Inflammatory macrophage (primary cell): ENCODE measurements at regions not wholly inside any gene's neighbourhood (a gene's known extent, or its start where the extent isn't known, plus 50 kb on each side); places are given as distances from the start of the nearest gene placed in this dataset.
A peak's percentile ranks its signal among the peaks of the same experiment; 100 is the strongest.

Experiments used
- DNase-seq, 2 donors: peaks; one replicate each; pipeline ENCODE4 v3.0.0-alpha.2; 2020 to 2022

DNA sequence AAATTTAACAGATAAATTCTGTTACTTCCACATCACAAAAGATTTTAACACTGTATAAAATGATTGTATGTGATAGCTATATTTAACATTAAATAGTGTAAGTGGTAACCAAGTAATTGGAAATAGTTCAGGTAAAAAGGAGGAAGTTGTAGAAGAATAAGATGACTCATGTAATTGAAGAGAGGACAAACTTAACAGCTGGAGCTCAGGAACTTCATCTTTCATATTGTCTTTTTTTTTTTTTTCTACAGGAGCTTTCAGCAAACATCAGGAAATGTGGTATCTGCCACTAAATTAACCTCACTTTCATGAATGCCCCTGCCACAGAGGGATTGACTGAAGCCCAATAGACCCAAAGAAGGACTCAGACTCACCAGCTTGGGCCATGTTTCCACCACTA, 188.4 kb upstream of the VEGFC start:
- DNase-seq = no peak

- DNase-seq = peak; percentile 48 to 71
Observed at GRCh38 chr4:176981551-176981950, 188.8 kb upstream of the VEGFC start.

GRCh38 chr4:176988226-176988625, 195.5 kb upstream of the VEGFC start:
- no peak for DNase-seq

DNA sequence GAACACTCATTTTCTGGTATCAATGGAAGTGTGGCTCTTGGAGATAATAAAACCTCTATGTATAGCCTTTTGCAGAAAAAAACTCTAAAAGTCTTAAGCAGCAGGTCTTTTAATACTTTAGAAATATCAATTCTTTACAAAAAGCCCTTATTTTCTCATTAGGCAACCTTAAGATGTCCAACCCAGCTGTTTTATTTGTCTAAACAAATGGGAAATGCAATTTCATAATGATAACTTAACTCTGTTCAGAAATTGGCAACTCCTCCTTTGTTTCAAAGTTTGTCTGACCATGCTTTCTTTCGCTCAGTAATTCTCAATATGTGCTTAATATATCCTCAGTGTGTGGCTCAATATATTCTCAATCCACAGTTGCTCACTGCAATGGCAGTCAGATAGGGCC, 196.5 kb upstream of the VEGFC start:
- no peak for DNase-seq

DNA sequence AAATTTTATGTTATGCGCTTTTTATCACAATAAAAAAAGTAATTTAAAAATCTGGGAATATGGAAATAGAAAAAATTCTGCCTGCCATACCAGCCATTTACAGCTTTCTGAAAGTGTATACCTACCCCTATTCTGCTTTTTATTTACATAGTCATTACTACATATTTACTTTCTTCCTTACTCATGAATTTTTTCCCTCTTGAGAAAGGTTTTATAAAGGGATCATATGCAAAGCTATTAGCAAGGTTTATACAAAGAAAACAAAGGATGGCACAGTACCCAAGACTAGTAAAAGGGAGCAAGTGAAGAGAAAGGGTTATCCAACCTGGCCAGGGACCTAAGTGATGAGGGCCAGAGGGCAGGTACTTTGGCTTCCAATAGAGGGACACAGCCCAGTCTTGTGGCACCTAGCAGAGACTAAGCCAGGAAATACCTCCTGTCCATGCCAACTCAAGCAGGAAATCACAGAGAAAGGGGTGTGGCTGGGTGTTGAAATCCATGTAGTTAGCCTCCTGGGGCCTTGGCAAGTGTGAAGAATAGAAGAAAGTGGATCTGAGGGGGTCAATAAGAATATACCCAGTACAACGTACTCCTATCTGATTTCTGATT, 207.3 kb upstream of the VEGFC start:
- no peak for DNase-seq

- DNase-seq = no peak
Observed at GRCh38 chr4:177001271-177002175, 208.8 kb upstream of the VEGFC start.

- DNase-seq = peak; percentile 53 to 69
Observed at GRCh38 chr4:177005674-177006230, 213.0 kb upstream of the VEGFC start.

GRCh38 chr4:177006331-177006730, 213.6 kb upstream of the VEGFC start:
- DNase-seq = no peak

GRCh38 chr4:177008071-177008835, 215.5 kb upstream of the VEGFC start:
- no peak for DNase-seq

DNA sequence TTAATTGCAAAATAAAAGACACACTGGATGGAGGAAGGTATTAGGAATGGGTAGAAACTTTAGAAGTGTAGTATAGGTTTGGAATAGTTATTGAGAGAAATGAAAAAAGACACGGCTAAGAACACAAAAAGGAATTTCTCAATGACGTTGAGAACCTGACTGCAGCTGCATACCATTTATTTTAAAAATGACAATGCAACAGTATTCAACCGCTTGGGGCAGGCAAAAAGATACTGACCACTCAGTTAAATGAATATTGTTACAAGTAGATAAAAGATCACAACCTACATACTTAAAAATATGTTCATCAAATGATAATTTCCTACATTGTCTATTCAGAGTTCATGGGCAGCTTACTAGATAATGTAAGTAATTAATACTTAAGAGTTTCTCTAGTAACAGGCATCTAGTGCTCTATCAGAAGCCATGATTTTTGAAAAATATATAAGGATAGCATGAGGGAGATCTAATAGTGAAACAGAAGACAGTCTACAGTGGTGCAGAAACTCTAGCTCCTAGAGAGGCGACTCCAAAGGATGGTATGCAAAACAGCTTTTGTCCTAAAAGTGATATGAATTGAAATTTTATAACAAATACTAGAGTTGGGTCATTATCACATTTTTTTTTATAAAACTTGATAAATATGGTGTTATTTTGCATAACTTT, 216.2 kb upstream of the VEGFC start:
- DNase-seq = no peak

DNA sequence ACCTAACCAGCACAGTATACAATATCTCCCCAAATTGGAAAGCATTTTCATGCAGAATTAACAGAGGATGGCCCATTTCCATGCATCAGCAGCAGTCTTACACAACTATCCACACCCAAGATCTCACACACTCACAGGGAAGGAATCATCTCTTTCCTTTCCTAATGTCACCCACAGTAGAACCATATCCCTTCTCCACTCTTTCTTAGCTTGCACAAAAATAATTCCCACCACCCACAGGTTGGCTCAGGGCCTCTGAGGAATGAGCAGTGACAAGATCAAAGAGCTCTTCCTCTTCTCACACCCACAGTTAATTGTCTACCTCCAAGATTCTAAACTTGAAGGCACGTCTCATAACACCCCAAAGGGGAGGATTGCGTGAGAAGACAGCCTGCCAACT, 217.7 kb upstream of the VEGFC start:
- DNase-seq = no peak

DNA sequence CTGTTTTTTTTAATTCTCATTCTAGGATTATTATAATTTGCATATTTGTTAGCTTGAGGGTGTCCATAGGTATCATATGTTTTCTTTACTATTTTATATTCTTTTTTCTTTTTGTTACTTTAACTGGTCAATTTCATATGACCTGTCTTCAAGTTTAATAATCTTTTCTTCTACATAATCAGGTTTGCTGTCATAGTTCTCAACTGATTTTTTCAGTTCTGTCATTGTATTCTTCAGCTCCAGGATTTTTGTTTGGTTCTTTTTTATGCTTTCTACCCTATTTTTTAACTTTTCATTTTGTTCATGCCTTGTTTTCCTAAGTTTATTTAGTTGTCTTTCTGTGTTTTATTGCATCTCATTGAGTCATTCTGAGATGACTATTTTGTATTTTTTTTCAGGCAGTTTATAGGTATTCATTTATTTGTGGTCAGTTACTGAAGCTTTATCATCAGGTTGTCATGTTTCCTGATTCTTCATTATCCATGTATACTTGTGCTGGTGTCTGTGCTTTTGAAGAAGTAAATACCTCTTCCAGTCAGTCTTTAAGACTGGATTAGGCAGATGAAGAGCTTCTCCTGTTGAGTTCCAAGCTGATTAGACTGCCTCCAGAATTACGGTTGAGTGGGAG, 220.3 kb upstream of the VEGFC start:
- no peak for DNase-seq

DNA sequence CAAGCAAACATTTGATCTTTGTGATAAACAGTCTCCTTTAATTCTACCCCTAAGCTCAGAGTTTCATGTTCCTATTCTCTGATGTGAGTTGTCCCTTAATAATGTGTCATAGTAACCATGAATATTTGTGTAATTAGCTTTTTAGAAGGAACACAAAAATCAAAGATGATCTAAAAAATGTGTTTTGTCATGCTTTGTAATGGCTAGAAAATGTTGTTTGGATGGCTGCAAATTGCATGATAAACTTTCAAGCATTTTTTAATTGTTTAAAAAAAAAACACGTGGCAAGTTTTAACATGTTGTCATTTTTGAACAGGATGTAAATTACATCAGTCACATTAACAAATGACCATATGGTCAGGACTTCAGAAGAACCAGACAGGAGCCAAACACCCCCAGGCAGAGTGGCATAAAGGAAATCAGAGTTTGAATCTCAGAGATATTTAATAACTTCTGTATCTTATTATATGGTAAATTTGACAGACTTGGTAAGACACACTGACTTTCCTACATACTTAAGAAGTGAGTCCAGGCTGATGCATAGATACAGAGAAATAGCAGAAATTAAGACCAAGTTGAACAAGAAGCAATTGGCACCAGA, 223.9 kb upstream of the VEGFC start:
- no peak for DNase-seq

DNA sequence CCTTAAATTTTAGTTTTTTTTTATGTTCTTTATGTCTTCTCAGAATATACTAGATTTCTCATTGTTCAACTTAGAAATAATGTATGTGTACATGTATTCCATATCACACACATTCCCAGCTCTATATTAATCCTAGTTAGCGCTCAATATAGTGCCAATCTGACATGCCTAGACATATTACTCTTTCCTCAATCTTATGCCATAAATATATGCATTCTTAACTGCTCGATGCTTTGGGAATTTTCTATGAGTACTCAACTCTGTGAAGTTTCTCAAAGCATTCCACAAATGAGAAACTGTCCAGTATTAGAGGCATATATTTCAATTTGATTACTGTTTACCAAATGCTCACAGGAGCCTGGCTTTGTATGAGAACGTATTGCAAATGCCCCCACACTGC, 231.2 kb upstream of the VEGFC start:
- no peak for DNase-seq

- DNase-seq = no peak
Observed at GRCh38 chr4:177032341-177032740, 239.6 kb upstream of the VEGFC start.

DNA sequence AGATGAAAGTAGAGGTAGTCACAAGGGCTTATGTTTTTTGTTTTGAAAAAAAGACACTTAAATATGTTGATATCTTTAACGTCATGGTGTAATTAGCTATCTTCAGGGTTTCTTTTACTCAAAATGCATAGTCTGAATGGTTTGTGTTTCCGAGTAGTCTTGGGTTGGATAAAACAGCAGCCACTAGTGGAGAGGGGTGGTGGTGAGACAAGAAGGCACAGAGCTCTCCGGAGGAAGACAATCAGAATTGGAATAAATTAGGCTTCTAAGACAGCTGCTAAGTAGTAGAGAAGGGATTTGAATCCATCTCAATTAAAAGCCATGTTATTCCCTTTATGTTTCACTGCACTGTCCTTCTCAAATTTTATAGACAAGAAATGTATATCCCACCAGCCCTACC, 240.4 kb upstream of the VEGFC start:
- no peak for DNase-seq

GRCh38 chr4:177033632-177034031, 240.9 kb upstream of the VEGFC start:
- DNase-seq = no peak

DNA sequence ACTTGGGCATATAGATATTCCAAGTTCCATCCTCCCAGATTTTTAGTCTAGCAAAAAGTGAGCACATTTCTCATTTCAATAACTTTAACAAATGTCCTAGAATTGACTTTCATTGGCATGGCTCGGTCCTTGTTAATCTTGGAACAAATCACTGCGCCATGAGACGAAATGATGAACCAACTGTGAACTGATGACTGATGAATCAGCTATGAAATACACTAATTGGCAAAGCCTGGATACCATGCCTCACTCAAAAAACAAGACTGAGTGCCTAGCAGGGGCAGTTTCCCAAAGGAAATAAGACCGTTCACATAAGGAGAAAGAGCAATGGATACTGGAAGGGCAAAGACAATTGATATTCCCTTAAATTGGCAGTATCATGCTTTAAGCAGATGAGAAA, 248.6 kb upstream of the VEGFC start:
- no peak for DNase-seq

GRCh38 chr4:177047070-177047850, 254.5 kb upstream of the VEGFC start:
- peak; percentile 42 to 58 for DNase-seq

DNA sequence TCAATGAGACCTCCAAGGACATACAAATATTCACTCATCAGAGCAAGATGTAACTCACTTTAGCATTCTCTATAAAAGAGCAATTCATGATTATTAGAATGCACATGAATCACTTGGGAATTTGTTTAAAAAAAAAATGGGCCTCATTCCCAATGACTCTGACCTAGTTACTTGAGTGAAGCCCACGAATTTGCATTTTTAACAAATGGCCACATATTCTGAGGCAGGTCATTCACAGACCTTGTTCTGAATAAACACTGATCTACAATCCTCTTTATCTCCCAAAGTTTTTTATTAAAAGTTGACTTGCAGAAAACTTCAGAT, 255.1 kb upstream of the VEGFC start:
- no peak for DNase-seq

GRCh38 chr4:177051473-177052060, 258.1 kb upstream of the NEIL3 start:
- DNase-seq = peak; percentile 45 to 48
